Keratinocyte (primary cell): ENCODE measurements at regions not wholly inside any gene's neighbourhood (a gene's known extent, or its start where the extent isn't known, plus 50 kb on each side); places are given as distances from the start of the nearest gene placed in this dataset.

Experiments used
- DNase-seq: peaks from one replicate; pipeline ENCODE4 v3.0.0-alpha.2; 2011; ENCODE audit warnings: low read depth, missing footprints, low spot score
- FAIRE-seq: peaks from 2 replicates; lab custom pipeline; 2011; peaks lifted over from hg19 to GRCh38; lab: Jason Lieb, UNC
- H2AFZ ChIP-seq: 2 replicates; pipeline ENCODE4 v1.6.0; 2012; ENCODE audit warnings: low read length, control low read depth, inconsistent platforms; ENCODE audit not compliant: control insufficient read depth
- H3K27ac ChIP-seq: 2 replicates; pipeline ENCODE4 v1.5.1; 2011; ENCODE audit warnings: low read length; ENCODE audit not compliant: control insufficient read depth, insufficient read depth
- H3K27me3 ChIP-seq: 3 replicates; pipeline ENCODE4 v1.6.0; 2011; ENCODE audit warnings: low read length; ENCODE audit not compliant: control insufficient read depth, insufficient read depth; ENCODE audit errors: extremely low read depth
- H3K36me3 ChIP-seq, 2 experiments: 2 replicates in 1 of 2; 3 replicates in 1 of 2; pipeline ENCODE4 v1.5.1; 2011; ENCODE audit warnings: low read length in 2 of 2, mild to moderate bottlenecking in 1 of 2; ENCODE audit not compliant: control insufficient read depth in 2 of 2, insufficient read depth in 2 of 2; ENCODE audit errors: extremely low read depth in 1 of 2
- H3K4me1 ChIP-seq: 3 replicates; pipeline ENCODE4 v1.5.1; 2011; ENCODE audit warnings: low read length; ENCODE audit not compliant: control insufficient read depth, insufficient read depth; ENCODE audit errors: extremely low read depth
- H3K4me2 ChIP-seq: 3 replicates; pipeline ENCODE4 v1.6.0; 2011; ENCODE audit warnings: low read depth, low read length; ENCODE audit not compliant: control insufficient read depth, insufficient read depth; ENCODE audit errors: extremely low read depth
- H3K4me3 ChIP-seq, 3 experiments: fragments of 200-600 bp in 1 of 3; sonication (generic) in 1 of 3; 2 replicates in 2 of 3; 3 replicates in 1 of 3; pipeline ENCODE4 v1.5.1; 2011 to 2016; ENCODE audit warnings: low read length in 3 of 3, mild to moderate bottlenecking in 3 of 3, control low read depth in 2 of 3, inconsistent platforms in 1 of 3, low read depth in 1 of 3, mixed read lengths in 1 of 3, mixed run types in 1 of 3, moderate library complexity in 1 of 3; ENCODE audit not compliant: control insufficient read depth in 2 of 3, insufficient read depth in 2 of 3; ENCODE audit errors: extremely low read depth in 1 of 3
- H3K79me2 ChIP-seq: 2 replicates; pipeline ENCODE4 v1.6.0; 2012; ENCODE audit warnings: low read length; ENCODE audit not compliant: control insufficient read depth, insufficient read depth
- H3K9ac ChIP-seq: 3 replicates; pipeline ENCODE4 v1.6.0; 2011; ENCODE audit warnings: low read length; ENCODE audit not compliant: control insufficient read depth, insufficient read depth; ENCODE audit errors: extremely low read depth
- H3K9me1 ChIP-seq: 3 replicates; pipeline ENCODE4 v1.6.0; 2011; ENCODE audit warnings: low read length; ENCODE audit not compliant: control insufficient read depth, insufficient read depth; ENCODE audit errors: extremely low read depth
- H3K9me3 ChIP-seq: 2 replicates; pipeline ENCODE4 v1.5.1; 2012; ENCODE audit warnings: low read depth, low read length; ENCODE audit not compliant: control insufficient read depth
- H4K20me1 ChIP-seq: 3 replicates; pipeline ENCODE4 v1.6.0; 2011; ENCODE audit warnings: low read length; ENCODE audit not compliant: control insufficient read depth, insufficient read depth; ENCODE audit errors: extremely low read depth
- CTCF ChIP-seq, 3 experiments: IDR thresholded peaks in 1 of 3; conservative IDR thresholded peaks in 1 of 3; optimal IDR thresholded peaks in 1 of 3; 2 replicates in 2 of 3; 3 replicates in 1 of 3; pipeline versions ENCODE3 to v1.5.1; 2011; ENCODE audit warnings: low read length in 3 of 3, mild to moderate bottlenecking in 3 of 3, moderate library complexity in 2 of 3, control low read depth in 1 of 3, inconsistent platforms in 1 of 3; ENCODE audit not compliant: insufficient read depth in 2 of 3; ENCODE audit errors: extremely low read depth in 1 of 3
- EZH2 ChIP-seq: IDR thresholded peaks from one replicate; pipeline ENCODE4 v1.6.1; 2012; ENCODE audit warnings: inconsistent platforms, mild to moderate bottlenecking, low read length, moderate library complexity
- dilution Hi-C: fragments of 300-500 bp; cut with MboI; formaldehyde crosslinking; loops from one replicate; pipeline ENCODE4 v1.7.0; 2020; ENCODE audit warnings: low sequenced_read_pairs; ENCODE audit not compliant: extremely low pct_ligation_motif_present

DNA sequence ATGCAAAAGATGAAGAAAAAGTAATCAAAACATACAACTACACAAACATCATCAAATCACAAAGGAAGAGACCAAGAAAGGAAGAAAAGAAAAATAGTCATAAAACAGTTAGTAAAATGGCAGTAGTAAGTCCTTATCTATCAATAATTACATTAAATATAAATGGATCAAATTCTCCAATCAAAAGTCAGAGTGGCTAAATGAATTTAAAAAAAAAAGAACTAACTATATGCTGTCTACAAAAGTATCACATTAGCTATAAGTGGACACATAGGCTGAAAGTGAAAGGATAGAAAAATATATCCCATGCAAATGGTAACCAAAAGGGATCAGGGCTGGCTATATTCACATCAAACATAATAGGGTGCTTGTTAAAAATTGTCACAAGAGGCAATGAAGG lies 116.5 kb downstream of the NOL4 start:
- Histone ChIP-seq H3K79me2 (no peaks in the 10 kb centered on the region), H3K9me1 (no peaks in the 10 kb centered on the region), H3K36me3 (no peaks in the 10 kb centered on the region), H3K9ac (no peak overlapping the region), H3K27ac (no peak overlapping the region), H3K4me2 (no peak overlapping the region), H3K9me3 (no peaks in the 10 kb centered on the region), H2AFZ (no peak overlapping the region), H3K4me1 (no peaks in the 10 kb centered on the region), H4K20me1 (no peaks in the 10 kb centered on the region), H3K27me3 (no peaks in the 10 kb centered on the region), H3K4me3 (no peak overlapping the region)
- DNase-seq (no peak), FAIRE-seq (no peak)
- dilution Hi-C loops, result no loop called here
- TF ChIP-seq CTCF (optimal IDR thresholded peaks at IDR 0.05 in 1 of 3, IDR thresholded peaks at IDR 0.05 in 1 of 3, conservative IDR thresholded peaks at IDR 0.05 in 1 of 3; ENCODE audit: extremely low read depth in 1 of 3, insufficient read depth in 2 of 3, low read length in 3 of 3), result no peak
- TF ChIP-seq EZH2, result no peak

- no peak overlapping the region for H3K4me2 ChIP-seq
- DNase-seq (no peak), FAIRE-seq (no peak)
- H2AFZ ChIP-seq, result no peak overlapping the region
- H3K9me3 ChIP-seq, result no peaks in the 10 kb centered on the region
- dilution Hi-C loops, result no loop called here
- H3K27ac ChIP-seq, result no peak overlapping the region
- TF ChIP-seq EZH2 (no peak), CTCF (optimal IDR thresholded peaks at IDR 0.05 in 1 of 3, IDR thresholded peaks at IDR 0.05 in 1 of 3, conservative IDR thresholded peaks at IDR 0.05 in 1 of 3; ENCODE audit: extremely low read depth in 1 of 3, insufficient read depth in 2 of 3, low read length in 3 of 3) (no peak)
- no peaks in the 10 kb centered on the region for H4K20me1 ChIP-seq
- H3K4me1 ChIP-seq, result no peaks in the 10 kb centered on the region
- H3K4me3 ChIP-seq, result no peak overlapping the region
- no peaks in the 10 kb centered on the region for H3K27me3 ChIP-seq
- no peaks in the 10 kb centered on the region for H3K9me1 ChIP-seq
- no peak overlapping the region for H3K9ac ChIP-seq
- no peaks in the 10 kb centered on the region for H3K36me3 ChIP-seq
- no peaks in the 10 kb centered on the region for H3K79me2 ChIP-seq
Measured at GRCh38 chr18:34098109-34098508, 126.6 kb downstream of the NOL4 start.
